ENCODE measurements at regions not wholly inside any gene's neighbourhood (a gene's known extent, or its start where the extent isn't known, plus 50 kb on each side); places are given as distances from the start of the nearest gene placed in this dataset.

- TF ChIP-seq EZH2phosphoT487 (IDR thresholded peaks at IDR 0.05; ENCODE audit: unreplicated experiment) (no peak), EZH2 (IDR thresholded peaks at IDR 0.05; ENCODE audit: low read depth, unreplicated experiment) (no peak), CTCF (conservative IDR thresholded peaks at IDR 0.05; ENCODE audit: low read depth in 2 of 2) (no peak), POLR2AphosphoS5 (IDR thresholded peaks at IDR 0.05; ENCODE audit: low read depth) (no peak), ZNF114 (CRISPR knock-in tag; IDR thresholded peaks at IDR 0.05) (no peak), REST (IDR thresholded peaks at IDR 0.05; ENCODE audit: unreplicated experiment) (no peak), NANOG (IDR thresholded peaks at IDR 0.05; ENCODE audit: borderline replicate concordance) (no peak), JUNB (IDR thresholded peaks at IDR 0.05; ENCODE audit: unreplicated experiment) (no peak)
Measured at GRCh38 chr4:14607001-14607400, 395.3 kb upstream of the CPEB2 start.

Measured in GM23338 (cell line).